ENCODE measurements at regions not wholly inside any gene's neighbourhood (a gene's known extent, or its start where the extent isn't known, plus 50 kb on each side); places are given as distances from the start of the nearest gene placed in this dataset.

GRCh38 chr18:25705650-25706049, 353.7 kb upstream of the ZNF521 start:
- Mint-ChIP-seq H3K4me1 (no peaks in the 10 kb centered on the region), H3K27me3 (peaks cover 2% of the 10 kb centered on the region), H3K36me3 (ENCODE audit: low read depth) (no peaks in the 10 kb centered on the region), H3K27ac (no peak overlapping the region), H3K4me3 (no peak overlapping the region), H3K9me3 (ENCODE audit: low read depth) (no peaks in the 10 kb centered on the region)
- CTCF ChIA-PET = no interaction called here
- POLR2A ChIA-PET = no interaction called here
- intact Hi-C loops (cut with DNase I, micrococcal nuclease) = no loop called here
- no peak for DNase-seq
- no peak for ATAC-seq

GRCh38 chr18:25704494-25704893, 352.5 kb upstream of the ZNF521 start:
- ChIA-PET CTCF (interaction anchor here (0.7 kb wide), 1 partner anchor 270 kb away, joined by 5 read pairs; no protein-coding TSS in a partner anchor), POLR2A (no interaction called here)
- peaks cover 4% of the 10 kb centered on the region for H3K27me3 Mint-ChIP-seq
- no peak overlapping the region for H3K4me3 Mint-ChIP-seq
- no peaks in the 10 kb centered on the region for H3K36me3 Mint-ChIP-seq (ENCODE audit: low read depth)
- no peak for ATAC-seq
- H3K9me3 Mint-ChIP-seq (ENCODE audit: low read depth) = no peaks in the 10 kb centered on the region
- intact Hi-C loops (cut with DNase I, micrococcal nuclease) = no loop called here
- no peak overlapping the region for H3K27ac Mint-ChIP-seq
- DNase-seq = no peak
- no peaks in the 10 kb centered on the region for H3K4me1 Mint-ChIP-seq

- no peaks in the 10 kb centered on the region for H3K9me3 Mint-ChIP-seq (ENCODE audit: low read depth)
- no peaks in the 10 kb centered on the region for H3K4me1 Mint-ChIP-seq
- H3K4me3 Mint-ChIP-seq = no peak overlapping the region
- peaks cover 4% of the 10 kb centered on the region for H3K27me3 Mint-ChIP-seq
- no peak for DNase-seq
- no peak overlapping the region for H3K27ac Mint-ChIP-seq
- intact Hi-C loops (cut with DNase I, micrococcal nuclease) = no loop called here
- CTCF ChIA-PET = no interaction called here
- POLR2A ChIA-PET = no interaction called here
- H3K36me3 Mint-ChIP-seq (ENCODE audit: low read depth) = no peaks in the 10 kb centered on the region
- ATAC-seq = no peak
These were observed 352.1 kb upstream of the ZNF521 start for GRCh38 chr18:25704071-25704470.

DNA sequence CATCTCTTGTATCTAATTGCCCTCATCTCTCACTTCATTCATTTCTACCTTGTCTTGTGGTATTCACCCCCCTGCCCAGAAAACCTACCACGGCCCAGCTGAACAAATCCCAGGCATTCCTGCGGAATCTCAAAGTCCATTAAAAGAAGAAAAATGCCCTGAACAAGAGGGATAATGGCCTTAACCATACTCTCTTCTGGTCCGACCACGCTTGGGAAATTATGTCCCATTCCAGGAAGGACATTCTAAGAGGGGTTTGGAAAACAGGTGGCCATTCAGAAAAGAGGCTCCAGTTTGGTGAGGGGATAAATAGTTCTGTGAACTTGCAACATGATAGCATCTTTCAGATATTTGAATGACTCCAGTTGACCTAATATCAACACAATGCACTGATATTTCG, 349.9 kb upstream of the ZNF521 start:
- intact Hi-C loops (cut with DNase I, micrococcal nuclease) = no loop called here
- ChIA-PET POLR2A (no interaction called here), CTCF (no interaction called here)
- H3K27ac Mint-ChIP-seq = no peak overlapping the region
- peaks cover 6% of the 10 kb centered on the region for H3K27me3 Mint-ChIP-seq
- H3K9me3 Mint-ChIP-seq (ENCODE audit: low read depth) = no peaks in the 10 kb centered on the region
- no peaks in the 10 kb centered on the region for H3K36me3 Mint-ChIP-seq (ENCODE audit: low read depth)
- DNase-seq (no peak), ATAC-seq (no peak)
- H3K4me3 Mint-ChIP-seq = no peak overlapping the region
- H3K4me1 Mint-ChIP-seq = no peaks in the 10 kb centered on the region

GRCh38 chr18:25686960-25687500, 335.1 kb upstream of the ZNF521 start:
- Mint-ChIP-seq H3K9me3 (ENCODE audit: low read depth) (no peaks in the 10 kb centered on the region), H3K4me3 (no peak overlapping the region), H3K4me1 (no peaks in the 10 kb centered on the region), H3K36me3 (ENCODE audit: low read depth) (no peaks in the 10 kb centered on the region), H3K27ac (no peak overlapping the region), H3K27me3 (peaks cover 6% of the 10 kb centered on the region)
- ATAC-seq (no peak), DNase-seq (no peak)
- CTCF ChIA-PET = interaction anchor here (0.7 kb wide), 1 partner anchor 9 kb away, joined by 3 read pairs; no protein-coding TSS in a partner anchor
- intact Hi-C loops (cut with DNase I, micrococcal nuclease) = no loop called here
- POLR2A ChIA-PET = no interaction called here

DNA sequence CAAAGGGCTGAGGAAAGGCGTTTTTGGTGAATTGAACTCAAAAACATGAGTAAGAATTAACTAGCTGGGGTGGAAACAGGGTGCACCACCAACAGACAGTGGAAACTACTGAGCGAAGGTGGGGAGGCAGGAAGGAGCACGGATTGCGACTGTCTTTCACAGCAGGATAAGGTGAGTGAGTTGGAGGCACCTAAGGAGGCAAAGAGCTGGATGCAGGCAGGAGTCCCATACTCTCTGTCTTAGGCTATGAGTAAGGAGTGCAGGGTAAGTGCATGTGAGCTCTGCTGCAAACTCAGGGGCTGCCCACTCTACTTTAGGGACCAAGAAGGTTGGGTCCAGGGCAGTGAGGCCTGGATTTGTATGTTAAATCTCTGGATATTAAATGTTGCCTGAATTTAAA, 333.1 kb upstream of the ZNF521 start:
- Mint-ChIP-seq H3K9me3 (ENCODE audit: low read depth) (no peaks in the 10 kb centered on the region), H3K36me3 (ENCODE audit: low read depth) (no peaks in the 10 kb centered on the region), H3K4me3 (no peak overlapping the region), H3K27ac (no peak overlapping the region), H3K4me1 (no peaks in the 10 kb centered on the region), H3K27me3 (peaks cover 6% of the 10 kb centered on the region)
- intact Hi-C loops (cut with DNase I, micrococcal nuclease) = no loop called here
- ChIA-PET CTCF (no interaction called here), POLR2A (no interaction called here)
- ATAC-seq = no peak
- no peak for DNase-seq

- ATAC-seq (no peak), DNase-seq (no peak)
- intact Hi-C loops (cut with DNase I, micrococcal nuclease) = loop anchor here in 1 of 2 experiments (10.0 kb wide), 1 partner anchor 55 kb away; no protein-coding TSS in a partner anchor
- Mint-ChIP-seq H3K9me3 (ENCODE audit: low read depth) (no peaks in the 10 kb centered on the region), H3K36me3 (ENCODE audit: low read depth) (no peaks in the 10 kb centered on the region), H3K4me3 (no peak overlapping the region), H3K27ac (no peak overlapping the region), H3K4me1 (no peaks in the 10 kb centered on the region), H3K27me3 (peaks cover 1% of the 10 kb centered on the region)
- POLR2A ChIA-PET = no interaction called here
- CTCF ChIA-PET = no interaction called here
These were observed 327.5 kb upstream of the ZNF521 start for GRCh38 chr18:25679491-25679890.

- Mint-ChIP-seq H3K4me1 (no peaks in the 10 kb centered on the region), H3K27me3 (peaks cover 1% of the 10 kb centered on the region), H3K27ac (no peak overlapping the region), H3K9me3 (ENCODE audit: low read depth) (no peaks in the 10 kb centered on the region), H3K4me3 (no peak overlapping the region), H3K36me3 (ENCODE audit: low read depth) (no peaks in the 10 kb centered on the region)
- ChIA-PET POLR2A (interaction anchor here (0.7 kb wide), 1 partner anchor 251 kb away, joined by 3 read pairs; no protein-coding TSS in a partner anchor), CTCF (no interaction called here)
- ATAC-seq = no peak
- intact Hi-C loops (cut with DNase I, micrococcal nuclease) = loop anchor here in 1 of 2 experiments (10.0 kb wide), 1 partner anchor 53 kb away; no protein-coding TSS in a partner anchor
- DNase-seq = no peak
These were observed 326.3 kb upstream of the ZNF521 start for GRCh38 chr18:25678221-25678620.

DNA sequence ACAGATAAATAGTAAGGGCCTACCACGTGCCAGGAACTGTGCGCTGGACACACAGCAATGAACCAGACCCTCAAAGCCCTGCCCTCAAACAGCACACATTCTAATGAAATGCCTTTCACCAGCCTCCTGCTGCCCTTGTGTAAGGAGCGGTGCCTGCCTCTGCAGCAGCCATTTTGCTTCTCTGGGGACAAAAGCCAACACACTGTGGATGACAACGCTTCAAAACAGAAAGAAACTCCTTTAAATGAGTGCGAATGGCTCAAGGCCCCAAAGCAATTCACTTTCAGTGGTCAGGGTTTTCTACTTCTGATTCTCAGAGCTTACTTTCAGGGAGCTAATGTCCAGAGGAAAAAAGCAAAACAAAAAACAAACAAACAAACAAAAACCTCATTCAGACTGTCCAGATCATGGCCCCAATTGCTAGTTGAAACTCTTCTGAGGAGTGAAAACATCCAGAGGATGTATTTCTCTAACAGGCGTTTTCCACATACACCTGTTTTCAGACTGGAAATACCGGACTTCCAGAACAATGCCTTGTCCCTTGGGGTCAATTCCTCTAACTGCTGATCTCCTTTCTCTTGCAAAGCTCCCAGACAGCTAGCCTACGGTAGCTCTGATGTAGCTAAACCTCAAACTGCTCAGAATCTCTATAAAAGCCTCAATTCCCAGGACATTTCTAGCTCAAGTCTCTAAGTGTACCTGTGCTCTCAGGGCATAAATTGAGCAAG, 323.3 kb upstream of the ZNF521 start:
- CTCF ChIA-PET = no interaction called here
- no peaks in the 10 kb centered on the region for H3K9me3 Mint-ChIP-seq (ENCODE audit: low read depth)

GRCh38 chr18:25674183-25674582, 322.2 kb upstream of the ZNF521 start:
- intact Hi-C loops (cut with DNase I, micrococcal nuclease) = loop anchor here in 1 of 2 experiments (10.0 kb wide), 1 partner anchor 49 kb away; no protein-coding TSS in a partner anchor
- no peak for DNase-seq
- ATAC-seq = no peak
- Mint-ChIP-seq H3K4me1 (no peaks in the 10 kb centered on the region), H3K27me3 (peaks cover 2% of the 10 kb centered on the region), H3K36me3 (ENCODE audit: low read depth) (no peaks in the 10 kb centered on the region), H3K27ac (no peak overlapping the region), H3K9me3 (ENCODE audit: low read depth) (no peaks in the 10 kb centered on the region), H3K4me3 (no peak overlapping the region)
- ChIA-PET CTCF (no interaction called here), POLR2A (no interaction called here)

More for the DNA sequence above, 323.3 kb upstream of the ZNF521 start:
- Mint-ChIP-seq H3K36me3 (ENCODE audit: low read depth) (no peaks in the 10 kb centered on the region), H3K4me1 (no peaks in the 10 kb centered on the region), H3K27ac (no peak overlapping the region), H3K4me3 (no peak overlapping the region), H3K27me3 (peaks cover 2% of the 10 kb centered on the region)
- intact Hi-C loops (cut with DNase I, micrococcal nuclease) = loop anchor here in 1 of 2 experiments (10.0 kb wide), 1 partner anchor 50 kb away; no protein-coding TSS in a partner anchor
- DNase-seq (no peak), ATAC-seq (no peak)
- POLR2A ChIA-PET = no interaction called here

GRCh38 chr18:25672490-25672889, 320.5 kb upstream of the ZNF521 start:
- intact Hi-C loops (cut with DNase I, micrococcal nuclease) = loop anchor here in 1 of 2 experiments (10.0 kb wide), 1 partner anchor 48 kb away; no protein-coding TSS in a partner anchor
- Mint-ChIP-seq H3K4me1 (no peaks in the 10 kb centered on the region), H3K4me3 (no peak overlapping the region), H3K27me3 (peaks cover 2% of the 10 kb centered on the region), H3K27ac (no peak overlapping the region), H3K9me3 (ENCODE audit: low read depth) (no peaks in the 10 kb centered on the region), H3K36me3 (ENCODE audit: low read depth) (no peaks in the 10 kb centered on the region)
- ChIA-PET CTCF (no interaction called here), POLR2A (no interaction called here)
- ATAC-seq = no peak
- no peak for DNase-seq

DNA sequence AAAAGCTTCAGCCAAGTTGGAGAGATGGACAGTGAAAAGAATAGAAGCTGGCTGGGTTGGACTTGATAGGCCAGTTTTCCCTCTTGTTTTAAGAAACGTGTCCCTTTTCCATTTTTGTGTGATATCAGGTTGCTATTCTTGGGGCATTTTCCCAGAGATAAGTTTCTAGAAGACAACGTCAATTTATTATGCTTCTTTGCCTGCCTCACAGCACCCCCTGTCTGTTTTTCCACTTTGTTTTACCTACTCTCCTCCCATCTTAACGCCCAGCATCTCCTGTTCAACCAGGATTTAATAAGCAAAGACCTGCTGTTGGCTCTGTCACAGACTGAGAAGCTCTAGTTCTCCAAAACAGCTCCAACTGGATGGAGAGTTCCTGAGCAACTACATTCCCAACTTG, 317.8 kb upstream of the ZNF521 start:
- no peak for DNase-seq
- intact Hi-C loops (cut with DNase I, micrococcal nuclease) = loop anchor here in 1 of 2 experiments (10.0 kb wide), 1 partner anchor 45 kb away; no protein-coding TSS in a partner anchor
- Mint-ChIP-seq H3K4me3 (no peak overlapping the region), H3K9me3 (ENCODE audit: low read depth) (no peaks in the 10 kb centered on the region), H3K27me3 (peaks cover 2% of the 10 kb centered on the region), H3K36me3 (ENCODE audit: low read depth) (no peaks in the 10 kb centered on the region), H3K27ac (no peak overlapping the region), H3K4me1 (no peaks in the 10 kb centered on the region)
- no peak for ATAC-seq
- POLR2A ChIA-PET = no interaction called here
- CTCF ChIA-PET = interaction anchor here (0.7 kb wide), 1 partner anchor 415 kb away, joined by 5 read pairs; no protein-coding TSS in a partner anchor

All from activated CD4-positive, alpha-beta T cell treated with anti-CD3 and anti-CD28 coated beads for 36 hours (primary cell).